WI38 (cell line): ENCODE measurements at regions not wholly inside any gene's neighbourhood (a gene's known extent, or its start where the extent isn't known, plus 50 kb on each side); places are given as distances from the start of the nearest gene placed in this dataset.

Experiments used
- H3K4me3 ChIP-seq: 2 replicates; pipeline ENCODE4 v1.5.1; 2011; ENCODE audit warnings: low read depth, mild to moderate bottlenecking, control low read depth, low read length
- TF ChIP-seq, protein P1 (sequence below): IDR thresholded peaks from 2 replicates; pipeline ENCODE4 v1.5.1; 2012; ENCODE audit warnings: low read depth, mild to moderate bottlenecking, control low read depth, low read length

DNA sequence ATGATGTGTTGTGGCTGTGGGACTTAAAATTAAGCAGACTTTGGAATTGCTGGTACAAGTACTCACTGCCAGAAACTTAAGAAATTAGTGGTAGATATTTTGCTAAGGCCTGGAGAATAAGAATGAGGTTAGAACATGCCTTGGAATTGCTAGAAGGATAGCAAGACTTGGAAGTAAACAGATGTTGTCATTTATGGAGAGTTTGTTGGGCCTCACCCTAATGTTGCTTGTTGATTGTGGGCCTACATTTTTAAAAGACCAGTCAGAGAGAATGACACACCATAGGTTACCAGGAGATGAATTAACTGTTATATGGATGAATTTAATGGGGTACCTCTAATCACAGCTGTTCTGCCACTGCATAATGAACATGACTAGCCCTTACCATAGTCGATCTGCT, 120.1 kb upstream of the GAS1 start:
- H3K4me3 ChIP-seq: no peak overlapping the region
- TF ChIP-seq, protein P1, sequence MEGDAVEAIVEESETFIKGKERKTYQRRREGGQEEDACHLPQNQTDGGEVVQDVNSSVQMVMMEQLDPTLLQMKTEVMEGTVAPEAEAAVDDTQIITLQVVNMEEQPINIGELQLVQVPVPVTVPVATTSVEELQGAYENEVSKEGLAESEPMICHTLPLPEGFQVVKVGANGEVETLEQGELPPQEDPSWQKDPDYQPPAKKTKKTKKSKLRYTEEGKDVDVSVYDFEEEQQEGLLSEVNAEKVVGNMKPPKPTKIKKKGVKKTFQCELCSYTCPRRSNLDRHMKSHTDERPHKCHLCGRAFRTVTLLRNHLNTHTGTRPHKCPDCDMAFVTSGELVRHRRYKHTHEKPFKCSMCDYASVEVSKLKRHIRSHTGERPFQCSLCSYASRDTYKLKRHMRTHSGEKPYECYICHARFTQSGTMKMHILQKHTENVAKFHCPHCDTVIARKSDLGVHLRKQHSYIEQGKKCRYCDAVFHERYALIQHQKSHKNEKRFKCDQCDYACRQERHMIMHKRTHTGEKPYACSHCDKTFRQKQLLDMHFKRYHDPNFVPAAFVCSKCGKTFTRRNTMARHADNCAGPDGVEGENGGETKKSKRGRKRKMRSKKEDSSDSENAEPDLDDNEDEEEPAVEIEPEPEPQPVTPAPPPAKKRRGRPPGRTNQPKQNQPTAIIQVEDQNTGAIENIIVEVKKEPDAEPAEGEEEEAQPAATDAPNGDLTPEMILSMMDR: no peak

DNA sequence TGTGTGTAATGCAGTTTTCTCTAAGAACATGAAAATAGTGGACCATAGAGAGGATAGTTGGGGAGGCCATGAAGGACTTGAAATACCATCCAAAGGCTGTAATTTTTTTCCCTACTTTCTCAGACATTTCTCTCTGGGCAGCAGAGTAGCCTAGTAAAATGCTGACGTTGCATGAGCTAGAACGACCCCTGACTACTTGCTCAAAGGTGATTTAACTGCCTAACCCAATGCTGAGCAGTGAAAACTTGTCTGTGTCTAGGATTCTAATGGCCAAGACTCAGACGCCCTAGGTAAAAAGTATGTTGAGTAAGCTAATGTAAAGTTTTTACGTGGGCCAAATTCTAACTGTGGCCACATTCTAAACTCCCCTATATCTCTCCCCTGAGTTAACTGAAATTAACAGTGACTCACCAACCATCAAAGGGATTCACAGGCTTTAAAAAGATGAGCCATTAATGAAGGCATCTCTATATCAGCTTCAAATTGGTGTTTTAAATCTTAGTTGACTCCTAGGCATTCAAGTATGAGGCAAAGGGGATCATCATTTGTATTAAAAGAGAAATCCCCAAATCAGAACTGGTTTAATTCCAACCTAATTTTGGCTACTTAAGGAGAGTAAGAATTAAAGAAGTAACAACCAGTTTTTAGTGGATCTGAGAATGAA, 121.0 kb upstream of the GAS1 start:
- H3K4me3 ChIP-seq: no peak overlapping the region
- TF ChIP-seq, protein P1: no peak

DNA sequence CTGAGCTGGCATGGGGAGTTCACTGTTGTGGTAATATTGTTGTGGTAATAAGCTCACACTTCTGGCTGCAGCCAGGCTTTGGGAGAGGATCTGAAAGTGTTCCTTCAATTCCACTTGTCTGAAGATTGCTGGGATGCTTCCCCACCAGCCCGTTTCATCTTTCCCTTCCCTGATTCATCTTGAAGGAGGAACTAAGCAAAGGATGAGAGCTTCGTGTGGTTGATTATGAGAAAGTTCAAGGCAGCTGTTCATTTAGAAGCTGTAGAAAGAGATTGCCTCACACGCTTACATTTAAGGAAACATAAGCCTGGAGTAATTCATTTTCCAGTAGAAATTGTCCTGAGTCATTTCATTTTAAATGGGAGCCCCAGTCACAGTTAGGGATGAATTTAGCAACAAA, 122.4 kb upstream of the GAS1 start:
- TF ChIP-seq, protein P1: no peak
- H3K4me3 ChIP-seq: no peak overlapping the region

DNA sequence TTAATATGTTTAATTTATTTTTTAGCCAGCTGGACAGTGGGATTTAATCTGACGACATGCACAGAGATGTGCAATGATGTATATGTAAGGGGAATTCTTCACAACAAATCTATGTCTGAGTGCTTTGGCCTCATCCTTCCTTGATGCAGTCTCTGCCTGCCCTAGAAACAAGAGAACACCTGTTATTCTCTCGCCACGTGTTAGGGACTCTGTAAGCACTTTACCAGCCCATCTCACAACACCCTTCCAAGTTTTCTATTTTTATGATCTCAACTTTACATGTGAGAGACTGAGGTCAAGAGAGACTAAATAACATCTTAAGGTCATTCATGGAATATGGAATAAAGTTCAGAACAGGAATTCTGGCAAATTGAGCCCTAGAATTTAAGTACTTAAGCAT, 123.0 kb upstream of the GAS1 start:
- TF ChIP-seq, protein P1: no peak
- no peak overlapping the region for H3K4me3 ChIP-seq

DNA sequence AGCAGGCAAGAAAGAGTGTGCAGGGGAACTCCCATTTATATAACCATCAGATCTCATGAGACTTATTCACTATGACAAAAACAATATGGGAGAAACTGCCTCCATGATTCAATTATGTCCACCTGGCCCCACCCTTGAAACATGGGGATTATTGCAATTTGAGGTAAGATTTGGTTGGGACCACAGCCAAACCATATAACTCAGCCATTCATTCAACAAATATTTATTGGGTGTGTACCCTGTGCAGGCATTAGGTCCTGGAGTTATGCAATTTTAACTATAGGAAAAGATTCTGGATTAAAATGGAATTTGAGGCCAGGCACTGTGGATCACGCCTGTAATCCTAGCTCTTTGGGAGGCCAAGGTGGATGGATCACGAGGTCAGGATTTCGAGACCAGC, 124.2 kb upstream of the GAS1 start:
- TF ChIP-seq, protein P1: no peak
- H3K4me3 ChIP-seq: no peak overlapping the region

DNA sequence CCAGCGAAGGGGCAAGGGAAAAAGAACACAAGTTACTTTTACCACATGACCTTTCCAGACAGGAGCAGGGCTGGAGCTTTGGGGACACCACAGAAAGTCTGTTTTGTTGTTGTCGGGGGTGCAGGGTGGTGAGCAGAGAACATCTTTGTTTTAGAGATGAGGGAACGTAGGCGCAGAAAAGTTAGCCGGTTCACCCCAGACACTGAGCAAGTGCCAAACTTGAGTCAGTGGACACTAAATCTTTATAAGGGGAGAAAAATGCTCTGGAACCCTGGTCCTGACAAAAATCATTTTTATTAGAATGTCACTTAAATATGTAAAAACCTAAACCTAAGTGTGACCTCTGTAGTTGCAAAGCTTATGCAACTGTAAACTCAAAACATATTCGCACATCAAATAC, 126.4 kb upstream of the GAS1 start:
- TF ChIP-seq, protein P1: no peak
- no peak overlapping the region for H3K4me3 ChIP-seq

DNA sequence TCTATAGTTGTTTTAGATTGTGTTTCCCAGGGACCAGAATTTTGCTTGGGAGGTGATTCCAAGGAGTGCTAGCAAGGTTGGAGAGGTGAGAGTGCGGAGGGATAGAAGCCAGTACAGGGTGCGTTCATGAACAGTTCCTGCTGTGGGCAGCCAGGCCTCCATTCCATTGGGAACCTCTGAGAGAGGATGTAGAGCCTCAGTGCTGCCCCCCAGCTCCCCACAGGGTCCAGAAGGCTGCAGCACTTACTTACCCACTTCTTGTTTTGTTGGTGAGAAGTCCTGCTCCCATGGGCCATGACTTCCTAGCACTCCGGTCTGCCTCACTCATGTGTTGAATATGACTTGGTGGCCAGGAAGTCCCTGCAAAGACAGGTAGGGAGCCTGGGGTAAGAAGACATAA, 128.2 kb upstream of the GAS1 start:
- TF ChIP-seq, protein P1: no peak

More for the DNA sequence above, 128.2 kb upstream of the GAS1 start:
- no peak overlapping the region for H3K4me3 ChIP-seq
